MG63 (cell line): ENCODE measurements at regions not wholly inside any gene's neighbourhood (a gene's known extent, or its start where the extent isn't known, plus 50 kb on each side); places are given as distances from the start of the nearest gene placed in this dataset.

Experiments used
- DNase-seq: peaks from one replicate; pipeline ENCODE4 v3.0.0-alpha.2; 2020
- H3K27me3 ChIP-seq: fragments of 250-450 bp; sonication (Bioruptor Pico); 2 replicates; pipeline ENCODE4 v1.5.1; 2020; ENCODE audit warnings: mild to moderate bottlenecking, moderate library complexity
- H3K36me3 ChIP-seq: fragments of 250-450 bp; sonication (Bioruptor Pico); 2 replicates; pipeline ENCODE4 v1.5.1; 2020; ENCODE audit warnings: mild to moderate bottlenecking, moderate library complexity
- H3K4me3 ChIP-seq: fragments of 250-450 bp; sonication (Bioruptor Pico); 2 replicates; pipeline ENCODE4 v1.5.1; 2020; ENCODE audit warnings: mild to moderate bottlenecking, moderate library complexity
- H3K9me3 ChIP-seq: fragments of 250-450 bp; sonication (Bioruptor Pico); 2 replicates; pipeline ENCODE4 v1.5.1; 2020; ENCODE audit warnings: mild to moderate bottlenecking, moderate library complexity

GRCh38 chr2:41659758-41660157 lies 388.1 kb upstream of the PKDCC start:
- DNase-seq, result no peak
- Histone ChIP-seq H3K27me3 (no peaks in the 10 kb centered on the region), H3K36me3 (no peaks in the 10 kb centered on the region), H3K4me3 (no peak overlapping the region), H3K9me3 (no peaks in the 10 kb centered on the region)

- H3K9me3 ChIP-seq, result no peaks in the 10 kb centered on the region
- H3K4me3 ChIP-seq, result no peak overlapping the region
- H3K36me3 ChIP-seq, result no peaks in the 10 kb centered on the region
- no peak for DNase-seq
- H3K27me3 ChIP-seq, result no peaks in the 10 kb centered on the region
Measured at GRCh38 chr2:41662461-41662860, 385.4 kb upstream of the PKDCC start.

GRCh38 chr2:41663056-41663455 lies 384.8 kb upstream of the PKDCC start:
- Histone ChIP-seq H3K4me3 (no peak overlapping the region), H3K27me3 (no peaks in the 10 kb centered on the region), H3K9me3 (no peaks in the 10 kb centered on the region), H3K36me3 (no peaks in the 10 kb centered on the region)
- no peak for DNase-seq

GRCh38 chr2:41668529-41668928 lies 379.3 kb upstream of the PKDCC start:
- no peaks in the 10 kb centered on the region for H3K9me3 ChIP-seq
- H3K36me3 ChIP-seq, result no peaks in the 10 kb centered on the region
- DNase-seq, result no peak
- H3K4me3 ChIP-seq, result no peak overlapping the region
- H3K27me3 ChIP-seq, result no peaks in the 10 kb centered on the region

GRCh38 chr2:41678639-41679038 lies 369.2 kb upstream of the PKDCC start:
- Histone ChIP-seq H3K4me3 (no peak overlapping the region), H3K9me3 (no peaks in the 10 kb centered on the region), H3K36me3 (no peaks in the 10 kb centered on the region), H3K27me3 (no peaks in the 10 kb centered on the region)
- DNase-seq, result no peak

- no peak for DNase-seq
- Histone ChIP-seq H3K9me3 (no peaks in the 10 kb centered on the region), H3K27me3 (peaks cover 3% of the 10 kb centered on the region; the same call in 1 of the 2 replicates), H3K36me3 (no peaks in the 10 kb centered on the region), H3K4me3 (no peak overlapping the region)
Measured at GRCh38 chr2:41686156-41686555, 361.7 kb upstream of the PKDCC start.

- no peaks in the 10 kb centered on the region for H3K9me3 ChIP-seq
- DNase-seq, result no peak
- peaks cover 3% of the 10 kb centered on the region; the same call in 1 of the 2 replicates for H3K27me3 ChIP-seq
- no peak overlapping the region for H3K4me3 ChIP-seq
- H3K36me3 ChIP-seq, result no peaks in the 10 kb centered on the region
Measured at GRCh38 chr2:41691561-41691960, 356.3 kb upstream of the PKDCC start.

GRCh38 chr2:41694536-41695049 lies 353.2 kb upstream of the PKDCC start:
- Histone ChIP-seq H3K4me3 (no peak overlapping the region), H3K27me3 (peaks cover 3% of the 10 kb centered on the region; the same call in 1 of the 2 replicates), H3K36me3 (no peaks in the 10 kb centered on the region), H3K9me3 (no peaks in the 10 kb centered on the region)
- DNase-seq, result no peak

- no peaks in the 10 kb centered on the region for H3K9me3 ChIP-seq
- H3K36me3 ChIP-seq, result no peaks in the 10 kb centered on the region
- no peak overlapping the region for H3K4me3 ChIP-seq
- peaks cover 3% of the 10 kb centered on the region; the same call in 1 of the 2 replicates for H3K27me3 ChIP-seq
- no peak for DNase-seq
Measured at GRCh38 chr2:41695198-41696113, 352.4 kb upstream of the PKDCC start.

GRCh38 chr2:41697389-41697788 lies 350.4 kb upstream of the PKDCC start:
- H3K9me3 ChIP-seq, result no peaks in the 10 kb centered on the region
- DNase-seq, result no peak
- no peak overlapping the region for H3K4me3 ChIP-seq
- H3K27me3 ChIP-seq, result peaks cover 3% of the 10 kb centered on the region; the same call in 1 of the 2 replicates
- H3K36me3 ChIP-seq, result no peaks in the 10 kb centered on the region

GRCh38 chr2:41698678-41699422 lies 349.0 kb upstream of the PKDCC start:
- no peak overlapping the region for H3K4me3 ChIP-seq
- DNase-seq, result no peak
- no peaks in the 10 kb centered on the region for H3K9me3 ChIP-seq
- H3K36me3 ChIP-seq, result no peaks in the 10 kb centered on the region
- peaks cover 3% of the 10 kb centered on the region; the same call in 1 of the 2 replicates for H3K27me3 ChIP-seq

GRCh38 chr2:41701231-41701630 lies 346.6 kb upstream of the PKDCC start:
- Histone ChIP-seq H3K36me3 (no peaks in the 10 kb centered on the region), H3K27me3 (peaks cover 3% of the 10 kb centered on the region; the same call in 1 of the 2 replicates), H3K4me3 (no peak overlapping the region), H3K9me3 (no peaks in the 10 kb centered on the region)
- DNase-seq, result no peak

GRCh38 chr2:41703123-41703522 lies 344.7 kb upstream of the PKDCC start:
- Histone ChIP-seq H3K4me3 (no peak overlapping the region), H3K9me3 (no peaks in the 10 kb centered on the region), H3K36me3 (no peaks in the 10 kb centered on the region), H3K27me3 (peaks cover 3% of the 10 kb centered on the region; the same call in 1 of the 2 replicates)
- no peak for DNase-seq

GRCh38 chr2:41705634-41706033 lies 342.2 kb upstream of the PKDCC start:
- Histone ChIP-seq H3K27me3 (peaks cover 3% of the 10 kb centered on the region; the same call in 1 of the 2 replicates), H3K9me3 (no peaks in the 10 kb centered on the region), H3K4me3 (no peak overlapping the region), H3K36me3 (no peaks in the 10 kb centered on the region)
- no peak for DNase-seq

GRCh38 chr2:41706286-41706685 lies 341.5 kb upstream of the PKDCC start:
- DNase-seq, result no peak
- Histone ChIP-seq H3K36me3 (no peaks in the 10 kb centered on the region), H3K27me3 (peaks cover 3% of the 10 kb centered on the region; the same call in 1 of the 2 replicates), H3K4me3 (no peak overlapping the region), H3K9me3 (no peaks in the 10 kb centered on the region)

- H3K36me3 ChIP-seq, result no peaks in the 10 kb centered on the region
- H3K4me3 ChIP-seq, result no peak overlapping the region
- H3K27me3 ChIP-seq, result no peaks in the 10 kb centered on the region
- no peaks in the 10 kb centered on the region for H3K9me3 ChIP-seq
- DNase-seq, result no peak
Measured at GRCh38 chr2:41707790-41708451, 339.9 kb upstream of the PKDCC start.
